AG04449 (cell line): ENCODE measurements at regions not wholly inside any gene's neighbourhood (a gene's known extent, or its start where the extent isn't known, plus 50 kb on each side); places are given as distances from the start of the nearest gene placed in this dataset.

Experiments
- CTCF ChIA-PET: fragments of 350-600 bp; formaldehyde crosslinking; extraction: SDS; loops from one replicate; lab custom pipeline; 2021; ENCODE audit warnings: antibody characterized with exemption; lab: Yijun Ruan, JAX
- POLR2A ChIA-PET: fragments of 400-600, 350-600 bp; formaldehyde crosslinking; extraction: SDS; loops from one replicate; lab custom pipeline; 2020; ENCODE audit warnings: antibody characterized with exemption, inconsistent platforms; lab: Yijun Ruan, JAX
- DNase-seq: peaks from one replicate; pipeline ENCODE4 v3.0.0-alpha.2; 2010; ENCODE audit warnings: low read depth, low spot score
- H3K4me3 ChIP-seq: 2 replicates; pipeline ENCODE4 v1.5.1; 2011; ENCODE audit warnings: low read depth, mild to moderate bottlenecking, control low read depth, low read length
- CTCF ChIP-seq: IDR thresholded peaks from one replicate; pipeline ENCODE4 v1.5.1; 2011; ENCODE audit warnings: mild to moderate bottlenecking, moderate library complexity, low read length, control low read depth, inconsistent platforms; ENCODE audit not compliant: insufficient read depth; ENCODE audit errors: missing control alignments

GRCh38 chr14:83355609-83356008, 1822.0 kb upstream of the SEL1L start:
- no peak overlapping the region for H3K4me3 ChIP-seq
- POLR2A ChIA-PET: no interaction called here
- no peak for TF ChIP-seq CTCF
- DNase-seq: no peak
- CTCF ChIA-PET: no interaction called here

- H3K4me3 ChIP-seq: no peak overlapping the region
- POLR2A ChIA-PET: no interaction called here
- no peak for TF ChIP-seq CTCF
- DNase-seq: no peak
- CTCF ChIA-PET: no interaction called here
These were observed 1822.4 kb upstream of the SEL1L start for GRCh38 chr14:83356080-83356479.

- CTCF ChIA-PET: no interaction called here
- H3K4me3 ChIP-seq: no peak overlapping the region
- DNase-seq: no peak
- TF ChIP-seq CTCF: no peak
- POLR2A ChIA-PET: no interaction called here
These were observed 1838.6 kb upstream of the SEL1L start for GRCh38 chr14:83372271-83372670.

- ChIA-PET CTCF (no interaction called here), POLR2A (no interaction called here)
- no peak for TF ChIP-seq CTCF
These were observed 1845.8 kb upstream of the SEL1L start for GRCh38 chr14:83379436-83379835.

GRCh38 chr14:83384253-83384652, 1850.6 kb upstream of the SEL1L start:
- no peak overlapping the region for H3K4me3 ChIP-seq
- POLR2A ChIA-PET: no interaction called here
- DNase-seq: no peak
- CTCF ChIA-PET: no interaction called here
- no peak for TF ChIP-seq CTCF

More at GRCh38 chr14:83379436-83379835, 1845.8 kb upstream of the SEL1L start:
- DNase-seq: no peak
- H3K4me3 ChIP-seq: no peak overlapping the region

GRCh38 chr14:83395321-83395720, 1861.7 kb upstream of the SEL1L start:
- DNase-seq: no peak
- CTCF ChIA-PET: no interaction called here
- TF ChIP-seq CTCF: no peak

More at GRCh38 chr14:83395321-83395720, 1861.7 kb upstream of the SEL1L start:
- POLR2A ChIA-PET: no interaction called here
- no peak overlapping the region for H3K4me3 ChIP-seq
